H9 (cell line): ENCODE measurements at regions not wholly inside any gene's neighbourhood (a gene's known extent, or its start where the extent isn't known, plus 50 kb on each side); places are given as distances from the start of the nearest gene placed in this dataset.

Experiments used
- DNase-seq: peaks from one replicate; pipeline ENCODE4 v3.0.0-alpha.2; 2017
- H2AFZ ChIP-seq: one replicate; pipeline ENCODE4 v1.6.1; 2013; ENCODE audit warnings: mild to moderate bottlenecking, low read length, control low read depth, moderate library complexity
- H2AK5ac ChIP-seq: 2 replicates; pipeline ENCODE4 v1.6.1; 2013; ENCODE audit warnings: low read length, control low read depth, mixed read lengths; ENCODE audit not compliant: insufficient read length
- H2BK120ac ChIP-seq: one replicate; pipeline ENCODE4 v1.6.1; 2013; ENCODE audit warnings: low read depth, mild to moderate bottlenecking, low read length, control low read depth, inconsistent platforms; ENCODE audit not compliant: poor library complexity, severe bottlenecking
- H2BK12ac ChIP-seq: 2 replicates; pipeline ENCODE4 v1.6.1; 2013; ENCODE audit warnings: low read length, control low read depth, mixed read lengths, low read depth; ENCODE audit not compliant: insufficient read length
- H2BK15ac ChIP-seq: 2 replicates; pipeline ENCODE4 v1.6.1; 2013; ENCODE audit warnings: low read depth, low read length, control low read depth
- H2BK20ac ChIP-seq: one replicate; pipeline ENCODE4 v1.6.1; 2013; ENCODE audit warnings: low read depth, mild to moderate bottlenecking, low read length, control low read depth, inconsistent platforms; ENCODE audit not compliant: poor library complexity, severe bottlenecking
- H2BK5ac ChIP-seq: 2 replicates; pipeline ENCODE4 v1.6.1; 2013; ENCODE audit warnings: low read length, control low read depth, mixed read lengths; ENCODE audit not compliant: insufficient read length
- H3K14ac ChIP-seq: 2 replicates; pipeline ENCODE4 v1.6.1; 2013; ENCODE audit warnings: low read length, control low read depth; ENCODE audit not compliant: insufficient read depth
- H3K18ac ChIP-seq: 2 replicates; pipeline ENCODE4 v1.6.1; 2013; ENCODE audit warnings: low read depth, mild to moderate bottlenecking, mixed read lengths, low read length, control low read depth; ENCODE audit not compliant: insufficient read length
- H3K23ac ChIP-seq: 2 replicates; pipeline ENCODE4 v1.6.1; 2013; ENCODE audit warnings: low read length, control low read depth, mixed read lengths, low read depth; ENCODE audit not compliant: insufficient read length
- H3K23me2 ChIP-seq: 2 replicates; pipeline ENCODE4 v1.6.1; 2013; ENCODE audit warnings: low read depth, mild to moderate bottlenecking, mixed read lengths, low read length, control low read depth; ENCODE audit not compliant: insufficient read length, poor library complexity, severe bottlenecking
- H3K27ac ChIP-seq: 2 replicates; pipeline ENCODE4 v1.5.1; 2013; ENCODE audit warnings: low read length, control low read depth, mixed read lengths, low read depth; ENCODE audit not compliant: insufficient read length
- H3K27me3 ChIP-seq: 2 replicates; pipeline ENCODE4 v1.6.1; 2013; ENCODE audit warnings: low read length, control low read depth, inconsistent platforms; ENCODE audit not compliant: insufficient read depth
- H3K4ac ChIP-seq: 2 replicates; pipeline ENCODE4 v1.6.1; 2013; ENCODE audit warnings: low read depth, mild to moderate bottlenecking, control low read depth, inconsistent platforms, low read length, moderate library complexity
- H3K4me1 ChIP-seq: 2 replicates; pipeline ENCODE4 v1.6.1; 2013; ENCODE audit warnings: low read length, control low read depth, inconsistent platforms; ENCODE audit not compliant: insufficient read depth
- H3K4me2 ChIP-seq: 2 replicates; pipeline ENCODE4 v1.6.1; 2013; ENCODE audit warnings: low read length, control low read depth, mixed read lengths; ENCODE audit not compliant: insufficient read length, insufficient read depth
- H3K56ac ChIP-seq: 2 replicates; pipeline ENCODE4 v1.6.1; 2013; ENCODE audit warnings: low read depth, mild to moderate bottlenecking, mixed read lengths, low read length, control low read depth; ENCODE audit not compliant: insufficient read length
- H3K79me1 ChIP-seq: 2 replicates; pipeline ENCODE4 v1.6.1; 2013; ENCODE audit warnings: low read depth, mild to moderate bottlenecking, moderate library complexity, low read length, control low read depth, inconsistent platforms; ENCODE audit not compliant: insufficient read depth, poor library complexity, severe bottlenecking
- H3K79me2 ChIP-seq: 2 replicates; pipeline ENCODE4 v1.6.1; 2013; ENCODE audit warnings: low read length, control low read depth, inconsistent platforms; ENCODE audit not compliant: insufficient read depth
- H3K9ac ChIP-seq: 2 replicates; pipeline ENCODE4 v1.6.1; 2013; ENCODE audit warnings: low read length, control low read depth, mixed read lengths; ENCODE audit not compliant: insufficient read length; ENCODE audit errors: extremely low read depth
- H3K9me3 ChIP-seq: one replicate; pipeline ENCODE4 v1.6.1; 2013; ENCODE audit warnings: low read depth, low read length, inconsistent platforms; ENCODE audit not compliant: control insufficient read depth
- H3T11ph ChIP-seq: one replicate; pipeline ENCODE4 v1.6.1; 2013; ENCODE audit warnings: mild to moderate bottlenecking, low read length, control low read depth, inconsistent platforms
- H4K20me1 ChIP-seq: one replicate; pipeline ENCODE4 v1.6.1; 2013; ENCODE audit not compliant: control insufficient read depth, insufficient read length, insufficient read depth
- H4K5ac ChIP-seq: 2 replicates; pipeline ENCODE4 v1.6.1; 2013; ENCODE audit warnings: low read depth, mild to moderate bottlenecking, mixed read lengths, low read length, control low read depth; ENCODE audit not compliant: insufficient read length
- H4K8ac ChIP-seq: replicated peaks from 2 replicates; pipeline ENCODE4 v1.6.1; 2013; ENCODE audit warnings: low read length, control low read depth, mixed read lengths, low read depth; ENCODE audit not compliant: insufficient read length
- H4K91ac ChIP-seq: 2 replicates; pipeline ENCODE4 v1.6.1; 2013; ENCODE audit warnings: low read depth, mild to moderate bottlenecking, moderate library complexity, mixed read lengths, low read length, control low read depth; ENCODE audit not compliant: insufficient read length
- H3K27ac Mint-ChIP-seq, 3 experiments: 2 replicates in 2 of 3; 3 replicates in 1 of 3; pipeline ENCODE4 v1.8.0; 2020 to 2021; ENCODE audit warnings: mixed read lengths in 3 of 3, mild to moderate bottlenecking in 1 of 3, moderate library complexity in 1 of 3
- H3K27me3 Mint-ChIP-seq: 2 replicates; pipeline ENCODE4 v1.8.0; 2021; ENCODE audit warnings: low read depth, mild to moderate bottlenecking, moderate library complexity, mixed read lengths
- H3K36me3 Mint-ChIP-seq, 3 experiments: 2 replicates in 2 of 3; 3 replicates in 1 of 3; pipeline ENCODE4 v1.8.0; 2020 to 2021; ENCODE audit warnings: low read depth in 3 of 3, mixed read lengths in 3 of 3; ENCODE audit not compliant: insufficient read depth in 1 of 3
- H3K4me1 Mint-ChIP-seq, 2 experiments: 2 replicates each; pipeline ENCODE4 v1.8.0; 2020; ENCODE audit warnings: mixed read lengths in 2 of 2
- H3K4me3 Mint-ChIP-seq, 2 experiments: 2 replicates in 1 of 2; 3 replicates in 1 of 2; pipeline ENCODE4 v1.8.0; 2020 to 2021; ENCODE audit warnings: mild to moderate bottlenecking in 2 of 2, mixed read lengths in 2 of 2, moderate library complexity in 1 of 2
- H3K9me3 Mint-ChIP-seq, 2 experiments: 2 replicates in 1 of 2; 3 replicates in 1 of 2; pipeline ENCODE4 v1.8.0; 2020; ENCODE audit warnings: mild to moderate bottlenecking in 2 of 2, mixed read lengths in 2 of 2, moderate library complexity in 1 of 2
- WGBS: extraction: QIAGEN DNeasy Blood & Tissue Kit; methylation state at CpG from one replicate; pipeline ENCODE4 v1.1.7; 2013; ENCODE audit warnings: missing lambda C conversion rate, low lambda C conversion rate, mixed read lengths; ENCODE audit not compliant: insufficient read length; ENCODE audit errors: extremely low coverage; 5-methylcytosine and 5-hydroxymethylcytosine counted together
- TF ChIP-seq, protein P1 (sequence below): fragments of 200-600 bp; sonication (generic); conservative IDR thresholded peaks from 3 replicates; pipeline ENCODE4 v1.8.0; 2021; ENCODE audit warnings: antibody characterized with exemption, mild to moderate bottlenecking

DNA sequence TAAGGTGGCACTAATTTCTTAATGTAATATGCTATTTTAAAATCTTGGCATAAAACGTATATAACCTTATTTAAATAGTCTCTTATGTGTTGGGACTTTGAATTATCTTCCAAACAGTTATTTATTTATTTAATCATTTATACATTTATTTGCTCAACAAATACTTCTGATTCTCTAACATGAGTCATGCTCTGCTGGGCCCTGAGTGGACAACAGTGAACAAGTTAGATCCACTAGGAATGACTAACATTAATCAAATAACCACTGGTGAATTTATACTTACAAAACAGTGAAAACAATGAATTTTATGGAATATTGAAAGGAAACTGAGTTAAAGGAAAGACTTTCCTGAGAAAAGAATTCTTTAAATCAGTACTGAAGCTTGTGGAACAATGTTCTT is 1257.2 kb upstream of the CHAC2 start:
- no peak overlapping the region for H3K4ac ChIP-seq
- H3K56ac ChIP-seq: no peak overlapping the region
- H4K91ac ChIP-seq: no peak overlapping the region
- no peak overlapping the region for H2BK5ac ChIP-seq
- H3K27ac Mint-ChIP-seq: no peak overlapping the region; a peak in 1 of 7 replicates
- no peak overlapping the region for H2BK120ac ChIP-seq
- no peaks in the 10 kb centered on the region for H3K4me1 ChIP-seq
- H3K9me3 ChIP-seq: no peaks in the 10 kb centered on the region
- H3K79me1 ChIP-seq: no peaks in the 10 kb centered on the region
- no peak overlapping the region for H3K9ac ChIP-seq
- no peaks in the 10 kb centered on the region for H3K27me3 Mint-ChIP-seq
- H3K4me2 ChIP-seq: no peak overlapping the region
- H3K4me1 Mint-ChIP-seq: peaks cover 0 to 4% of the 10 kb centered on the region in 2 experiments; a peak in 3 of 4 replicates
- H3K79me2 ChIP-seq: no peaks in the 10 kb centered on the region
- H2AFZ ChIP-seq: no peak overlapping the region
- H3K27me3 ChIP-seq: no peaks in the 10 kb centered on the region
- H3K14ac ChIP-seq: no peak overlapping the region
- H3K23me2 ChIP-seq: no peaks in the 10 kb centered on the region
- no peak overlapping the region for H3K27ac ChIP-seq
- H2AK5ac ChIP-seq: no peak overlapping the region
- H4K20me1 ChIP-seq: no peaks in the 10 kb centered on the region
- H3K18ac ChIP-seq: no peak overlapping the region
- TF ChIP-seq, protein P1, sequence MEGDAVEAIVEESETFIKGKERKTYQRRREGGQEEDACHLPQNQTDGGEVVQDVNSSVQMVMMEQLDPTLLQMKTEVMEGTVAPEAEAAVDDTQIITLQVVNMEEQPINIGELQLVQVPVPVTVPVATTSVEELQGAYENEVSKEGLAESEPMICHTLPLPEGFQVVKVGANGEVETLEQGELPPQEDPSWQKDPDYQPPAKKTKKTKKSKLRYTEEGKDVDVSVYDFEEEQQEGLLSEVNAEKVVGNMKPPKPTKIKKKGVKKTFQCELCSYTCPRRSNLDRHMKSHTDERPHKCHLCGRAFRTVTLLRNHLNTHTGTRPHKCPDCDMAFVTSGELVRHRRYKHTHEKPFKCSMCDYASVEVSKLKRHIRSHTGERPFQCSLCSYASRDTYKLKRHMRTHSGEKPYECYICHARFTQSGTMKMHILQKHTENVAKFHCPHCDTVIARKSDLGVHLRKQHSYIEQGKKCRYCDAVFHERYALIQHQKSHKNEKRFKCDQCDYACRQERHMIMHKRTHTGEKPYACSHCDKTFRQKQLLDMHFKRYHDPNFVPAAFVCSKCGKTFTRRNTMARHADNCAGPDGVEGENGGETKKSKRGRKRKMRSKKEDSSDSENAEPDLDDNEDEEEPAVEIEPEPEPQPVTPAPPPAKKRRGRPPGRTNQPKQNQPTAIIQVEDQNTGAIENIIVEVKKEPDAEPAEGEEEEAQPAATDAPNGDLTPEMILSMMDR: no peak
- no peak overlapping the region for H2BK15ac ChIP-seq
- no peaks in the 10 kb centered on the region for H3K9me3 Mint-ChIP-seq
- no peak overlapping the region for H3K4me3 Mint-ChIP-seq
- no peak overlapping the region for H2BK12ac ChIP-seq
- H4K5ac ChIP-seq: no peak overlapping the region
- DNase-seq: no peak
- H3K36me3 Mint-ChIP-seq: no peaks in the 10 kb centered on the region
- H4K8ac ChIP-seq: no peak overlapping the region
- WGBS: no CpG with 5 or more reads among the region's 1 CpG
- no peak overlapping the region for H2BK20ac ChIP-seq
- no peak overlapping the region for H3K23ac ChIP-seq
- H3T11ph ChIP-seq: no peak overlapping the region
